Astrocyte (in vitro differentiated cells and primary cell): ENCODE measurements at regions not wholly inside any gene's neighbourhood (a gene's known extent, or its start where the extent isn't known, plus 50 kb on each side); places are given as distances from the start of the nearest gene placed in this dataset.

Experiments
- DNase-seq: peaks from one replicate; pipeline ENCODE4 v3.0.0-alpha.2; 2010; ENCODE audit warnings: low read depth
- FAIRE-seq: peaks from 2 replicates; lab custom pipeline; 2011; peaks lifted over from hg19 to GRCh38; lab: Jason Lieb, UNC
- H2AFZ ChIP-seq: 2 replicates; pipeline ENCODE4 v1.6.0; 2012; ENCODE audit warnings: low read depth, low read length, inconsistent platforms
- H3K27ac ChIP-seq: 2 replicates; pipeline ENCODE4 v1.5.1; 2011; ENCODE audit warnings: low read depth, low read length, inconsistent platforms
- H3K27me3 ChIP-seq: 2 replicates; pipeline ENCODE4 v1.6.0; 2011; ENCODE audit warnings: low read length, inconsistent platforms; ENCODE audit not compliant: insufficient read depth
- H3K36me3 ChIP-seq: 2 replicates; pipeline ENCODE4 v1.5.1; 2011; ENCODE audit warnings: low read length, inconsistent platforms; ENCODE audit not compliant: insufficient read depth
- H3K4me1 ChIP-seq: 2 replicates; pipeline ENCODE4 v1.5.1; 2011; ENCODE audit warnings: low read length, inconsistent platforms; ENCODE audit not compliant: insufficient read depth
- H3K4me2 ChIP-seq: 2 replicates; pipeline ENCODE4 v1.6.0; 2012; ENCODE audit warnings: low read length, inconsistent platforms
- H3K4me3 ChIP-seq: 2 replicates; pipeline ENCODE4 v1.5.1; 2011; ENCODE audit warnings: low read depth, mild to moderate bottlenecking, low read length, inconsistent platforms; ENCODE audit not compliant: insufficient read depth
- H3K79me2 ChIP-seq: 2 replicates; pipeline ENCODE4 v1.6.0; 2012; ENCODE audit warnings: mild to moderate bottlenecking, low read length, inconsistent platforms; ENCODE audit not compliant: insufficient read depth
- H3K9ac ChIP-seq: 2 replicates; pipeline ENCODE4 v1.6.0; 2012; ENCODE audit warnings: mild to moderate bottlenecking, low read length, inconsistent platforms
- H3K9me3 ChIP-seq: 2 replicates; pipeline ENCODE4 v1.5.1; 2012; ENCODE audit warnings: low read depth, mild to moderate bottlenecking, low read length, inconsistent platforms; ENCODE audit not compliant: insufficient read depth
- H4K20me1 ChIP-seq: 2 replicates; pipeline ENCODE4 v1.6.0; 2012; ENCODE audit warnings: low read length, inconsistent platforms; ENCODE audit not compliant: insufficient read depth
- H3K27ac Mint-ChIP-seq: one replicate; pipeline ENCODE4 v1.8.0; 2021; ENCODE audit warnings: mild to moderate bottlenecking, mixed read lengths; ENCODE audit not compliant: unreplicated experiment
- H3K27me3 Mint-ChIP-seq: one replicate; pipeline ENCODE4 v1.8.0; 2021; ENCODE audit warnings: low read depth, mixed read lengths; ENCODE audit not compliant: unreplicated experiment
- H3K36me3 Mint-ChIP-seq: one replicate; pipeline ENCODE4 v1.8.0; 2021; ENCODE audit warnings: low read depth, mixed read lengths; ENCODE audit not compliant: unreplicated experiment
- H3K4me1 Mint-ChIP-seq: one replicate; pipeline ENCODE4 v1.8.0; 2021; ENCODE audit warnings: low read depth, mixed read lengths; ENCODE audit not compliant: unreplicated experiment
- H3K4me3 Mint-ChIP-seq: one replicate; pipeline ENCODE4 v1.8.0; 2021; ENCODE audit warnings: mild to moderate bottlenecking, moderate library complexity, mixed read lengths; ENCODE audit not compliant: unreplicated experiment
- H3K9me3 Mint-ChIP-seq: one replicate; pipeline ENCODE4 v1.8.0; 2021; ENCODE audit warnings: mild to moderate bottlenecking, mixed read lengths; ENCODE audit not compliant: unreplicated experiment
- CTCF ChIP-seq: IDR thresholded peaks from 2 replicates; pipeline ENCODE4 v1.5.1; 2011; ENCODE audit warnings: low read depth, mild to moderate bottlenecking, inconsistent platforms, low read length, moderate library complexity; ENCODE audit not compliant: insufficient read depth
- EZH2 ChIP-seq: IDR thresholded peaks from 2 replicates; pipeline ENCODE4 v1.6.1; 2012; ENCODE audit warnings: mild to moderate bottlenecking, low read length, inconsistent platforms; ENCODE audit not compliant: insufficient read depth

DNA sequence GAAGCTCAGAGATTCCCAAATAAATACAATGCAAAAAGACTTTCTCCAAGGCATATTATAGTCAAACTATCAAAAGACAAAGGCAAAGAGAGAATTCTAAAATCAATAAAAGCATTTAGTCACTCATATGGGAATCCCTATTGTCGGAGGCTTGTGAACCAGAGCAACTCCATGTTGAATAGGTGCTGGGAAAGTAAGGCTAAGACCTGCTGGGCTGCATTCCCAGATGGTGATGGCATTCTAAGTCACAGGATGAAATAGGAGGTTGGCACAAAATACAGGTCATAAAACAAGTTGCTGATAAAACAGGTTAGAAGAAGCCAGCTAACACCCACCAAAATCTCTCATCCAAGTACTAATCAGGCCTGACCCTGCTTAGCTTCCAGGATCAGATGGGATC is 84.5 kb downstream of the JRKL start:
- H3K27me3 Mint-ChIP-seq, result no peaks in the 10 kb centered on the region
- TF ChIP-seq EZH2 (no peak), CTCF (no peak)
- no peak for FAIRE-seq

GRCh38 chr11:96481204-96481603 is 91.4 kb downstream of the JRKL start:
- no peaks in the 10 kb centered on the region for H3K36me3 Mint-ChIP-seq
- no peaks in the 10 kb centered on the region for H3K27me3 ChIP-seq
- DNase-seq (no peak), FAIRE-seq (no peak)
- H3K9me3 ChIP-seq, result no peaks in the 10 kb centered on the region
- no peak overlapping the region for H3K4me2 ChIP-seq
- no peaks in the 10 kb centered on the region for H3K36me3 ChIP-seq
- no peak overlapping the region for H3K27ac Mint-ChIP-seq
- no peak overlapping the region for H2AFZ ChIP-seq
- H3K4me1 ChIP-seq, result no peaks in the 10 kb centered on the region
- H3K4me1 Mint-ChIP-seq, result no peaks in the 10 kb centered on the region
- no peak overlapping the region for H3K27ac ChIP-seq
- no peaks in the 10 kb centered on the region for H3K27me3 Mint-ChIP-seq
- no peak overlapping the region for H3K4me3 ChIP-seq
- H3K9ac ChIP-seq, result no peak overlapping the region
- no peaks in the 10 kb centered on the region for H4K20me1 ChIP-seq
- H3K79me2 ChIP-seq, result no peaks in the 10 kb centered on the region
- H3K9me3 Mint-ChIP-seq, result peaks cover 3% of the 10 kb centered on the region
- H3K4me3 Mint-ChIP-seq, result no peak overlapping the region
- no peak for TF ChIP-seq EZH2
- no peak for TF ChIP-seq CTCF

More for the DNA sequence above, 84.5 kb downstream of the JRKL start:
- H4K20me1 ChIP-seq, result no peaks in the 10 kb centered on the region
- no peak overlapping the region for H3K4me3 ChIP-seq
- H3K4me2 ChIP-seq, result no peak overlapping the region
- peaks cover 3% of the 10 kb centered on the region for H3K9me3 ChIP-seq
- Mint-ChIP-seq H3K36me3 (no peaks in the 10 kb centered on the region), H3K4me1 (no peaks in the 10 kb centered on the region), H3K9me3 (peaks cover 9% of the 10 kb centered on the region), H3K4me3 (no peak overlapping the region), H3K27ac (no peak overlapping the region)
- no peak overlapping the region for H3K27ac ChIP-seq
- H3K27me3 ChIP-seq, result no peaks in the 10 kb centered on the region
- no peaks in the 10 kb centered on the region for H3K4me1 ChIP-seq
- H3K9ac ChIP-seq, result no peak overlapping the region
- H2AFZ ChIP-seq, result no peak overlapping the region
- H3K79me2 ChIP-seq, result no peaks in the 10 kb centered on the region
- no peaks in the 10 kb centered on the region for H3K36me3 ChIP-seq
- no peak for DNase-seq

DNA sequence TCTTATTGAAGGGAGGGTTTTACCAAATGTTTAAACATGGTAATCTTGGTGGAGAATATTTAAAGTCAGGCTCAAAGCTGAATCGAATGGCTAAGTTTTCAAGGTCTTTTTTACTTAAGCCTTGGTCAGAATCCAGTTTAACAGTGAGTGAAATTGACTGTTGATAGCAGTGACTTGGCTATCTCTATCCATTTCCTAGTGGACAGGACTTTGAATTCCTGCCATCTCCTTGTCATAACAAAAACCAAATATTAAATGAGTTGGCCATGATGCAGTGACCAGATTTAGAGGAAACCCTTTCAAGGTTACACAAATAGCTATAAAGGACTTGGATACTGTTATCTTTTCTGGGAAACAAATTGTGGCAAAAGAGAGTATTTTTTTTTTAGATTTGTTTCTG is 92.0 kb downstream of the JRKL start:
- H2AFZ ChIP-seq, result no peak overlapping the region
- H3K4me2 ChIP-seq, result no peak overlapping the region
- H4K20me1 ChIP-seq, result no peaks in the 10 kb centered on the region
- Mint-ChIP-seq H3K4me1 (no peaks in the 10 kb centered on the region), H3K27me3 (no peaks in the 10 kb centered on the region), H3K27ac (no peak overlapping the region), H3K9me3 (peaks cover 3% of the 10 kb centered on the region), H3K4me3 (no peak overlapping the region), H3K36me3 (no peaks in the 10 kb centered on the region)
- no peak overlapping the region for H3K9ac ChIP-seq
- H3K4me1 ChIP-seq, result no peaks in the 10 kb centered on the region
- no peaks in the 10 kb centered on the region for H3K27me3 ChIP-seq
- H3K79me2 ChIP-seq, result no peaks in the 10 kb centered on the region
- FAIRE-seq, result no peak
- H3K27ac ChIP-seq, result no peak overlapping the region
- H3K9me3 ChIP-seq, result no peaks in the 10 kb centered on the region
- no peaks in the 10 kb centered on the region for H3K36me3 ChIP-seq
- DNase-seq, result no peak
- no peak for TF ChIP-seq EZH2
- TF ChIP-seq CTCF, result no peak
- no peak overlapping the region for H3K4me3 ChIP-seq
